Hepatocyte (in vitro differentiated cells): ENCODE measurements at regions not wholly inside any gene's neighbourhood (a gene's known extent, or its start where the extent isn't known, plus 50 kb on each side); places are given as distances from the start of the nearest gene placed in this dataset.

Experiments
- DNase-seq: peaks from one replicate; pipeline ENCODE4 v3.0.0-alpha.2; 2016; ENCODE audit warnings: low spot score
- H2AFZ ChIP-seq: fragments of 200-600 bp; sonication (generic); 2 replicates; pipeline ENCODE4 v1.6.0; 2016; ENCODE audit warnings: antibody characterized with exemption, mild to moderate bottlenecking
- H3K27ac ChIP-seq: fragments of 200-600 bp; sonication (generic); 2 replicates; pipeline ENCODE4 v1.5.1; 2016; ENCODE audit warnings: mild to moderate bottlenecking
- H3K27me3 ChIP-seq: fragments of 200-600 bp; sonication (generic); 2 replicates; pipeline ENCODE4 v1.6.1; 2016
- H3K36me3 ChIP-seq: fragments of 200-600 bp; sonication (generic); replicated peaks from 2 replicates; pipeline ENCODE4 v1.5.1; 2016; ENCODE audit warnings: low read depth; ENCODE audit not compliant: insufficient read depth
- H3K4me1 ChIP-seq: fragments of 200-600 bp; sonication (generic); 2 replicates; pipeline ENCODE4 v1.5.1; 2016; ENCODE audit warnings: mild to moderate bottlenecking, moderate library complexity; ENCODE audit not compliant: insufficient read depth
- H3K4me2 ChIP-seq: fragments of 200-600 bp; sonication (generic); 2 replicates; pipeline ENCODE4 v1.6.0; 2016
- H3K4me3 ChIP-seq: fragments of 200-600 bp; sonication (generic); 2 replicates; pipeline ENCODE4 v1.5.1; 2016; ENCODE audit warnings: mild to moderate bottlenecking
- H3K79me2 ChIP-seq: fragments of 200-600 bp; sonication (generic); 2 replicates; pipeline ENCODE4 v1.6.0; 2017; ENCODE audit warnings: mild to moderate bottlenecking
- H3K9me2 ChIP-seq: fragments of 200-600 bp; sonication (generic); replicated peaks from 2 replicates; pipeline ENCODE4 v1.6.0; 2017; ENCODE audit warnings: mild to moderate bottlenecking; ENCODE audit not compliant: insufficient read depth
- H3K9me3 ChIP-seq: fragments of 200-600 bp; sonication (generic); 2 replicates; pipeline ENCODE4 v1.5.1; 2016; ENCODE audit warnings: low read depth, mild to moderate bottlenecking
- H4K20me1 ChIP-seq: fragments of 200-600 bp; sonication (generic); 2 replicates; pipeline ENCODE4 v1.6.0; 2016; ENCODE audit warnings: mild to moderate bottlenecking; ENCODE audit not compliant: insufficient read depth, poor library complexity, severe bottlenecking
- CTCF ChIP-seq: fragments of 200-600 bp; sonication (generic); IDR thresholded peaks from 2 replicates; pipeline ENCODE4 v1.5.1; 2016; ENCODE audit warnings: antibody characterized with exemption, mild to moderate bottlenecking; ENCODE audit not compliant: poor library complexity
- EZH2 ChIP-seq: fragments of 200-600 bp; sonication (generic); IDR thresholded peaks from 2 replicates; pipeline ENCODE4 v1.6.1; 2016; ENCODE audit warnings: antibody characterized with exemption, mild to moderate bottlenecking, borderline replicate concordance
- EZH2phosphoT487 ChIP-seq: fragments of 200-600 bp; sonication (generic); IDR thresholded peaks from one replicate; pipeline ENCODE4 v1.6.1; 2018; ENCODE audit warnings: antibody characterized with exemption, mild to moderate bottlenecking, low read depth, moderate library complexity; ENCODE audit not compliant: unreplicated experiment, severe bottlenecking
- WGBS: methylation state at CpG from one replicate; pipeline ENCODE4 v1.1.6; 2016; ENCODE audit warnings: low lambda C conversion rate; ENCODE audit errors: missing lambda C conversion rate; 5-methylcytosine and 5-hydroxymethylcytosine counted together

DNA sequence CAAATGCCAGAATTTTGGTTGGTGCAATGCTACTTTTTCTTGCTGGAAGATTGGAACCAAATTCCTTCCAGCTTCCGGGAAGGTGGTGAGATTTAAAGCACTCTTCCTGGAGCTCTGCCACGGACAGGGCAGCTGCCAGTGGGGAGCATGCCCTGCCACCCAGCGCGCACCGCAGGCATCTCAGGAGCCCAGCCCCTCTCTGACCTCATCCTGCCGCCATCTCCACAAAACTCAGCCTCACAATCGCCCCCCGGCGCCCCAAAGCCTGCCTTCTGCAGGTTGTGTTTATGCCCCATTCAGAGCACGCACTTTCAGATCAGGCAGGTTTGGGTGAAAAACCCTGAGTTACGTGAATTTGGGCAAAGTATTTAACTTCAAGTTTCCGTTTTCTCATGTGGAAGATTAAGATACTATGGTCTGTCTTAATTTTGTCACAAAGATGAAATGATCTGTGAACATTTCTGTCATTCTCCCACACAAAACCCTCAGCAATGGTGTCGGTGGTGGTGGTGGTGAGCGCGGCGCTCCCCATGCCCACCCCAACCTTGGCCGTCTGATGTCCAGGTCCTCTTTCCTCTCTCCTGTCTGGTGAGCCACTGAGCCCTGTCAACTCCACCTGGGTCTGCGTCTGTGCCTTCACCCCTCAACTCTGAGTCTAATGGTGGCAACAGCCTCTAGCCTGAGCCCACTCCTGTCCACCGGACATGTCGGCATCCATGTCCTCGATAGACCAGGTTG lies 282.8 kb upstream of the SALL3 start:
- 92% methylated on average over 20 of the region's 21 CpGs for WGBS
- H3K4me1 ChIP-seq, result no peaks in the 10 kb centered on the region

DNA sequence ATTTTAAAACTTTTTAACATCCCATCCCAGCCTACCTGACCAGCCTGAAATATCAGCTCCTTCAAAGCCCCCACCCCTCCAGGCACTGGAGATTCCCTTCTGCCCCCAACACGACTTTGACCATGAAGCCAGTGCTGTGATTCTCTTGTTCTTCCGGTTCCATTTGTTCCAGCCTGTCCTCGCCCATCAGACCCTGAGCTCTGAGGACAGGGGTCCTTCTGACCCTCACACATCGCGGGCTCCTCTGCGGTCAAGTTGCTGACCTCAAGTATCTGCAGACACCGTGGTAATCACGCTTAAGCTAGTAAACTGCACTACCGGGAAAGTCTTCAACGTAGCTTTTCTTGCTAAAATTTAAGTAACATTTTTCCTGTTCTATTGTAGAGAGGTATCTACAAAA lies 282.2 kb upstream of the SALL3 start:
- TF ChIP-seq EZH2phosphoT487, result no peak
- TF ChIP-seq EZH2, result no peak
- no peak for TF ChIP-seq CTCF
- Histone ChIP-seq H4K20me1 (no peaks in the 10 kb centered on the region), H3K9me2 (no peaks in the 10 kb centered on the region), H3K9me3 (no peaks in the 10 kb centered on the region), H3K79me2 (no peaks in the 10 kb centered on the region), H2AFZ (no peak overlapping the region), H3K36me3 (no peaks in the 10 kb centered on the region), H3K4me2 (no peak overlapping the region), H3K4me3 (no peak overlapping the region), H3K27ac (no peak overlapping the region), H3K27me3 (peaks cover 11% of the 10 kb centered on the region), H3K4me1 (no peaks in the 10 kb centered on the region)
- DNase-seq, result no peak
- WGBS, result 95% methylated on average over 10 of the region's 10 CpGs

More for the DNA sequence above, 282.8 kb upstream of the SALL3 start:
- no peaks in the 10 kb centered on the region for H3K36me3 ChIP-seq
- peaks cover 8% of the 10 kb centered on the region for H3K27me3 ChIP-seq
- H3K9me3 ChIP-seq, result no peaks in the 10 kb centered on the region
- no peaks in the 10 kb centered on the region for H3K9me2 ChIP-seq
- no peak overlapping the region for H3K27ac ChIP-seq
- H2AFZ ChIP-seq, result no peak overlapping the region
- TF ChIP-seq EZH2 (no peak), EZH2phosphoT487 (no peak), CTCF (no peak)
- H4K20me1 ChIP-seq, result no peaks in the 10 kb centered on the region
- H3K4me3 ChIP-seq, result no peak overlapping the region
- H3K4me2 ChIP-seq, result no peak overlapping the region
- no peak for DNase-seq
- H3K79me2 ChIP-seq, result no peaks in the 10 kb centered on the region

GRCh38 chr18:78698914-78699313 lies 280.7 kb upstream of the SALL3 start:
- H3K4me1 ChIP-seq, result no peaks in the 10 kb centered on the region
- no peaks in the 10 kb centered on the region for H3K9me3 ChIP-seq
- peaks cover 11% of the 10 kb centered on the region for H3K27me3 ChIP-seq
- no peak overlapping the region for H3K27ac ChIP-seq
- H4K20me1 ChIP-seq, result no peaks in the 10 kb centered on the region
- H3K9me2 ChIP-seq, result no peaks in the 10 kb centered on the region
- DNase-seq, result no peak
- TF ChIP-seq EZH2 (no peak), CTCF (no peak), EZH2phosphoT487 (no peak)
- H2AFZ ChIP-seq, result no peak overlapping the region
- whole genome bisulfite sequencing, result 87% methylated on average over 5 of the region's 5 CpGs
- no peaks in the 10 kb centered on the region for H3K36me3 ChIP-seq
- no peaks in the 10 kb centered on the region for H3K79me2 ChIP-seq
- H3K4me3 ChIP-seq, result no peak overlapping the region
- no peak overlapping the region for H3K4me2 ChIP-seq
